ENCODE measurements at regions not wholly inside any gene's neighbourhood (a gene's known extent, or its start where the extent isn't known, plus 50 kb on each side); places are given as distances from the start of the nearest gene placed in this dataset.

GRCh38 chr12:93101367-93101766 is 172.3 kb upstream of the EEA1 start:
- DNase-seq (ENCODE audit: low spot score): no peak
- Mint-ChIP-seq H3K27me3 (no peaks in the 10 kb centered on the region), H3K4me3 (no peak overlapping the region), H3K36me3 (no peaks in the 10 kb centered on the region), H3K9me3 (no peaks in the 10 kb centered on the region), H3K4me1 (ENCODE audit: low read depth in 2 of 2) (peaks cover 4 to 7% of the 10 kb centered on the region in 2 donors), H3K27ac (no peak overlapping the region)
- ATAC-seq: no peak

- no peaks in the 10 kb centered on the region for H3K27me3 Mint-ChIP-seq
- no peaks in the 10 kb centered on the region for H3K9me3 Mint-ChIP-seq
- no peak for DNase-seq (ENCODE audit: low spot score)
- no peak overlapping the region for H3K4me3 Mint-ChIP-seq
- H3K4me1 Mint-ChIP-seq (ENCODE audit: low read depth in 2 of 2): peaks cover 4 to 7% of the 10 kb centered on the region in 2 donors
- no peak overlapping the region for H3K27ac Mint-ChIP-seq
- ATAC-seq: no peak
- no peaks in the 10 kb centered on the region for H3K36me3 Mint-ChIP-seq
These were observed 173.2 kb upstream of the EEA1 start for GRCh38 chr12:93102312-93102711.

- DNase-seq (ENCODE audit: low spot score) (no peak), ATAC-seq (no peak)
- Mint-ChIP-seq H3K27ac (no peak overlapping the region), H3K4me3 (no peak overlapping the region), H3K9me3 (no peaks in the 10 kb centered on the region), H3K4me1 (ENCODE audit: low read depth in 2 of 2) (peaks cover 4 to 7% of the 10 kb centered on the region in 2 donors), H3K36me3 (no peaks in the 10 kb centered on the region), H3K27me3 (no peaks in the 10 kb centered on the region)
These were observed 173.6 kb upstream of the EEA1 start for GRCh38 chr12:93102744-93103143.

- H3K9me3 Mint-ChIP-seq: no peaks in the 10 kb centered on the region
- no peak overlapping the region for H3K4me3 Mint-ChIP-seq
- H3K27me3 Mint-ChIP-seq: peaks cover 0 to 4% of the 10 kb centered on the region in 2 donors
- DNase-seq (ENCODE audit: low spot score): no peak
- no peaks in the 10 kb centered on the region for H3K36me3 Mint-ChIP-seq
- no peak overlapping the region for H3K27ac Mint-ChIP-seq
- ATAC-seq: no peak
- H3K4me1 Mint-ChIP-seq (ENCODE audit: low read depth in 2 of 2): peaks cover 3 to 5% of the 10 kb centered on the region in 2 donors
These were observed 174.1 kb upstream of the EEA1 start for GRCh38 chr12:93103154-93103553.

GRCh38 chr12:93104535-93104934 is 175.4 kb upstream of the EEA1 start:
- no peak overlapping the region for H3K4me3 Mint-ChIP-seq
- no peaks in the 10 kb centered on the region for H3K36me3 Mint-ChIP-seq
- no peak overlapping the region for H3K27ac Mint-ChIP-seq
- no peaks in the 10 kb centered on the region for H3K4me1 Mint-ChIP-seq (ENCODE audit: low read depth in 2 of 2)
- H3K27me3 Mint-ChIP-seq: peaks cover 0 to 16% of the 10 kb centered on the region in 2 donors
- ATAC-seq: no peak
- no peak for DNase-seq (ENCODE audit: low spot score)
- no peaks in the 10 kb centered on the region for H3K9me3 Mint-ChIP-seq

- Mint-ChIP-seq H3K36me3 (no peaks in the 10 kb centered on the region), H3K27ac (no peak overlapping the region), H3K27me3 (peaks cover 0 to 16% of the 10 kb centered on the region in 2 donors), H3K4me3 (no peak overlapping the region), H3K4me1 (ENCODE audit: low read depth in 2 of 2) (no peaks in the 10 kb centered on the region), H3K9me3 (no peaks in the 10 kb centered on the region)
- DNase-seq (ENCODE audit: low spot score) (no peak), ATAC-seq (no peak)
These were observed 177.8 kb upstream of the EEA1 start for GRCh38 chr12:93106910-93107309.

GRCh38 chr12:93107514-93108312 is 178.6 kb upstream of the EEA1 start:
- H3K4me1 Mint-ChIP-seq (ENCODE audit: low read depth in 2 of 2): no peaks in the 10 kb centered on the region
- H3K9me3 Mint-ChIP-seq: no peaks in the 10 kb centered on the region
- no peaks in the 10 kb centered on the region for H3K36me3 Mint-ChIP-seq
- peaks cover 0 to 16% of the 10 kb centered on the region in 2 donors for H3K27me3 Mint-ChIP-seq
- DNase-seq (ENCODE audit: low spot score) (no peak), ATAC-seq (no peak)
- H3K4me3 Mint-ChIP-seq: no peak overlapping the region
- no peak overlapping the region for H3K27ac Mint-ChIP-seq

- no peaks in the 10 kb centered on the region for H3K36me3 Mint-ChIP-seq
- ATAC-seq: no peak
- peaks cover 0 to 16% of the 10 kb centered on the region in 2 donors for H3K27me3 Mint-ChIP-seq
- H3K4me3 Mint-ChIP-seq: no peak overlapping the region
- no peaks in the 10 kb centered on the region for H3K4me1 Mint-ChIP-seq (ENCODE audit: low read depth in 2 of 2)
- DNase-seq (ENCODE audit: low spot score): no peak
- H3K9me3 Mint-ChIP-seq: no peaks in the 10 kb centered on the region
- no peak overlapping the region for H3K27ac Mint-ChIP-seq
These were observed 179.9 kb upstream of the EEA1 start for GRCh38 chr12:93108985-93109384.

- no peak overlapping the region for H3K4me3 Mint-ChIP-seq
- no peaks in the 10 kb centered on the region for H3K9me3 Mint-ChIP-seq
- ATAC-seq: peak; percentile 69 to 77
- no peak overlapping the region for H3K27ac Mint-ChIP-seq
- H3K36me3 Mint-ChIP-seq: no peaks in the 10 kb centered on the region
- H3K4me1 Mint-ChIP-seq (ENCODE audit: low read depth in 2 of 2): no peaks in the 10 kb centered on the region
- no peak for DNase-seq (ENCODE audit: low spot score)
- peaks cover 0 to 16% of the 10 kb centered on the region in 2 donors for H3K27me3 Mint-ChIP-seq
These were observed 180.6 kb upstream of the EEA1 start for GRCh38 chr12:93109551-93110203.

GRCh38 chr12:93111773-93112172 is 182.7 kb upstream of the EEA1 start:
- no peaks in the 10 kb centered on the region for H3K9me3 Mint-ChIP-seq
- ATAC-seq: no peak
- DNase-seq (ENCODE audit: low spot score): no peak
- H3K36me3 Mint-ChIP-seq: no peaks in the 10 kb centered on the region
- H3K4me1 Mint-ChIP-seq (ENCODE audit: low read depth in 2 of 2): no peaks in the 10 kb centered on the region
- peaks cover 0 to 21% of the 10 kb centered on the region in 2 donors for H3K27me3 Mint-ChIP-seq
- no peak overlapping the region for H3K4me3 Mint-ChIP-seq
- H3K27ac Mint-ChIP-seq: no peak overlapping the region

- ATAC-seq: no peak
- Mint-ChIP-seq H3K9me3 (no peaks in the 10 kb centered on the region), H3K4me3 (no peak overlapping the region), H3K36me3 (no peaks in the 10 kb centered on the region), H3K27ac (no peak overlapping the region), H3K4me1 (ENCODE audit: low read depth in 2 of 2) (no peaks in the 10 kb centered on the region), H3K27me3 (peaks cover 0 to 15% of the 10 kb centered on the region in 2 donors)
- DNase-seq (ENCODE audit: low spot score): no peak
These were observed 184.4 kb upstream of the EEA1 start for GRCh38 chr12:93113317-93114006.

- no peaks in the 10 kb centered on the region for H3K9me3 Mint-ChIP-seq
- H3K36me3 Mint-ChIP-seq: no peaks in the 10 kb centered on the region
- no peak for ATAC-seq
- DNase-seq (ENCODE audit: low spot score): no peak
- H3K4me3 Mint-ChIP-seq: no peak overlapping the region
- H3K27ac Mint-ChIP-seq: no peak overlapping the region
- H3K4me1 Mint-ChIP-seq (ENCODE audit: low read depth in 2 of 2): no peaks in the 10 kb centered on the region
- H3K27me3 Mint-ChIP-seq: peaks cover 9 to 13% of the 10 kb centered on the region in 2 donors
These were observed 186.1 kb upstream of the EEA1 start for GRCh38 chr12:93115198-93115601.

GRCh38 chr12:93115646-93116045 is 186.6 kb upstream of the EEA1 start:
- H3K27ac Mint-ChIP-seq: no peak overlapping the region
- H3K4me1 Mint-ChIP-seq (ENCODE audit: low read depth in 2 of 2): no peaks in the 10 kb centered on the region
- peaks cover 9 to 17% of the 10 kb centered on the region in 2 donors for H3K27me3 Mint-ChIP-seq
- H3K36me3 Mint-ChIP-seq: no peaks in the 10 kb centered on the region
- DNase-seq (ENCODE audit: low spot score): no peak
- no peak for ATAC-seq
- no peaks in the 10 kb centered on the region for H3K9me3 Mint-ChIP-seq
- H3K4me3 Mint-ChIP-seq: no peak overlapping the region

- peaks cover 9 to 19% of the 10 kb centered on the region in 2 donors for H3K27me3 Mint-ChIP-seq
- H3K4me3 Mint-ChIP-seq: no peak overlapping the region
- H3K27ac Mint-ChIP-seq: no peak overlapping the region
- no peaks in the 10 kb centered on the region for H3K36me3 Mint-ChIP-seq
- H3K4me1 Mint-ChIP-seq (ENCODE audit: low read depth in 2 of 2): no peaks in the 10 kb centered on the region
- no peaks in the 10 kb centered on the region for H3K9me3 Mint-ChIP-seq
- ATAC-seq (no peak), DNase-seq (ENCODE audit: low spot score) (no peak)
These were observed 187.5 kb upstream of the EEA1 start for GRCh38 chr12:93116632-93117031.
